ENCODE measurements at regions not wholly inside any gene's neighbourhood (a gene's known extent, or its start where the extent isn't known, plus 50 kb on each side); places are given as distances from the start of the nearest gene placed in this dataset.
A peak's percentile ranks its signal among the peaks of the same experiment; 100 is the strongest.

DNA sequence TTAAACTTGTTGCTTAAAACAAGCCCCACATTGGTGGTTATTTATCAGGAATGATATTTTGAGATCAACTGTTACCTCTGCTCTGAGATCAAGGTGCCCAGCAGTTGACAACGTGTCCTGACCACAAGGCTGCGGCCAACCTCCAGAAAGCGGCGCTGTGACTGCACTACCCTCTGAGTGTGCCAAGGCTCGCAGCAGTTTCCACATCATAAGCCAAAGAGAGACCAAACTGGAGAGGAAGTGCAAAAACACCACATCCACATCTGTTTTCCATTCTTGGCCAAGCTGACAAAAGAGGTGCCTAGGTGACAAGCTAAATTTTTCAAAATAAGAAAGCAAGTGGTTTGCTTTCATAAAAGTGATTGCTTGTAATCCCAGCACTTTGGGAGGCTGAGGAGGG, 410.8 kb upstream of the POU3F3 start:
- no peaks in the 10 kb centered on the region for H3K27me3 Mint-ChIP-seq (ENCODE audit: unreplicated experiment)
- no peaks in the 10 kb centered on the region for H3K9me3 Mint-ChIP-seq (ENCODE audit: unreplicated experiment)
- no peak for DNase-seq
- H3K4me3 Mint-ChIP-seq (ENCODE audit: unreplicated experiment): no peak overlapping the region
- H3K27ac Mint-ChIP-seq (ENCODE audit: unreplicated experiment): no peak overlapping the region
- H3K36me3 Mint-ChIP-seq (ENCODE audit: unreplicated experiment): no peaks in the 10 kb centered on the region
- H3K4me1 Mint-ChIP-seq (ENCODE audit: low read depth, unreplicated experiment): no peaks in the 10 kb centered on the region
- TF ChIP-seq, protein P1, sequence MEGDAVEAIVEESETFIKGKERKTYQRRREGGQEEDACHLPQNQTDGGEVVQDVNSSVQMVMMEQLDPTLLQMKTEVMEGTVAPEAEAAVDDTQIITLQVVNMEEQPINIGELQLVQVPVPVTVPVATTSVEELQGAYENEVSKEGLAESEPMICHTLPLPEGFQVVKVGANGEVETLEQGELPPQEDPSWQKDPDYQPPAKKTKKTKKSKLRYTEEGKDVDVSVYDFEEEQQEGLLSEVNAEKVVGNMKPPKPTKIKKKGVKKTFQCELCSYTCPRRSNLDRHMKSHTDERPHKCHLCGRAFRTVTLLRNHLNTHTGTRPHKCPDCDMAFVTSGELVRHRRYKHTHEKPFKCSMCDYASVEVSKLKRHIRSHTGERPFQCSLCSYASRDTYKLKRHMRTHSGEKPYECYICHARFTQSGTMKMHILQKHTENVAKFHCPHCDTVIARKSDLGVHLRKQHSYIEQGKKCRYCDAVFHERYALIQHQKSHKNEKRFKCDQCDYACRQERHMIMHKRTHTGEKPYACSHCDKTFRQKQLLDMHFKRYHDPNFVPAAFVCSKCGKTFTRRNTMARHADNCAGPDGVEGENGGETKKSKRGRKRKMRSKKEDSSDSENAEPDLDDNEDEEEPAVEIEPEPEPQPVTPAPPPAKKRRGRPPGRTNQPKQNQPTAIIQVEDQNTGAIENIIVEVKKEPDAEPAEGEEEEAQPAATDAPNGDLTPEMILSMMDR (IDR thresholded peaks at IDR 0.05; ENCODE audit: partially characterized antibody, unreplicated experiment): no peak

GRCh38 chr2:104444392-104444791, 409.5 kb upstream of the POU3F3 start:
- Mint-ChIP-seq H3K27me3 (ENCODE audit: unreplicated experiment) (no peaks in the 10 kb centered on the region), H3K9me3 (ENCODE audit: unreplicated experiment) (no peaks in the 10 kb centered on the region), H3K27ac (ENCODE audit: unreplicated experiment) (no peak overlapping the region), H3K4me1 (ENCODE audit: low read depth, unreplicated experiment) (no peaks in the 10 kb centered on the region), H3K36me3 (ENCODE audit: unreplicated experiment) (no peaks in the 10 kb centered on the region), H3K4me3 (ENCODE audit: unreplicated experiment) (no peak overlapping the region)
- DNase-seq: no peak
- TF ChIP-seq, protein P1 (IDR thresholded peaks at IDR 0.05; ENCODE audit: partially characterized antibody, unreplicated experiment): no peak

DNA sequence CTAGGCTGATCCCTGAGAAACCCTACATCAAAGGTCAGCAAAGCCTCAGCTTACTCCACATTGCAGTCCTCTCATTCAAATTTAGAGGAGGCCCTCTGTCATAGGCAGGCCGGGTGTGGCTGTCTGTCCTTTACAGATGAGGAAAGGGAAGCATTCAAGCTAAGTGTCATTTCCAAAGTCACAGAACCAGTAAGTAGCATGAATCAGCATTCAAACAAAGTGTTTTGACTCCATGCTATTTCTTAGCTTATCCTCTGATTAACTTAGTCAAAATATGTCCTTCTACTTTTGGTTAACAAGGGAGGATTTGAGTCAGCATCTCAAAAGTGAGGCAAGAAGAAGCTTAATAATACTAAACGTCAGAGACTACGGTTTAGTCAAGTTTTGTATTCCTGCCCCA, 409.0 kb upstream of the POU3F3 start:
- Mint-ChIP-seq H3K27me3 (ENCODE audit: unreplicated experiment) (no peaks in the 10 kb centered on the region), H3K4me1 (ENCODE audit: low read depth, unreplicated experiment) (no peaks in the 10 kb centered on the region), H3K4me3 (ENCODE audit: unreplicated experiment) (no peak overlapping the region), H3K27ac (ENCODE audit: unreplicated experiment) (no peak overlapping the region), H3K36me3 (ENCODE audit: unreplicated experiment) (no peaks in the 10 kb centered on the region), H3K9me3 (ENCODE audit: unreplicated experiment) (no peaks in the 10 kb centered on the region)
- no peak for DNase-seq
- TF ChIP-seq, protein P1 (IDR thresholded peaks at IDR 0.05; ENCODE audit: partially characterized antibody, unreplicated experiment): no peak

- DNase-seq: no peak
- Mint-ChIP-seq H3K36me3 (ENCODE audit: unreplicated experiment) (no peaks in the 10 kb centered on the region), H3K27ac (ENCODE audit: unreplicated experiment) (no peak overlapping the region), H3K27me3 (ENCODE audit: unreplicated experiment) (no peaks in the 10 kb centered on the region), H3K4me1 (ENCODE audit: low read depth, unreplicated experiment) (no peaks in the 10 kb centered on the region), H3K9me3 (ENCODE audit: unreplicated experiment) (no peaks in the 10 kb centered on the region), H3K4me3 (ENCODE audit: unreplicated experiment) (no peak overlapping the region)
- TF ChIP-seq, protein P1 (IDR thresholded peaks at IDR 0.05; ENCODE audit: partially characterized antibody, unreplicated experiment): peak; percentile 7
Observed at GRCh38 chr2:104447831-104448434, 406.0 kb upstream of the POU3F3 start.

DNA sequence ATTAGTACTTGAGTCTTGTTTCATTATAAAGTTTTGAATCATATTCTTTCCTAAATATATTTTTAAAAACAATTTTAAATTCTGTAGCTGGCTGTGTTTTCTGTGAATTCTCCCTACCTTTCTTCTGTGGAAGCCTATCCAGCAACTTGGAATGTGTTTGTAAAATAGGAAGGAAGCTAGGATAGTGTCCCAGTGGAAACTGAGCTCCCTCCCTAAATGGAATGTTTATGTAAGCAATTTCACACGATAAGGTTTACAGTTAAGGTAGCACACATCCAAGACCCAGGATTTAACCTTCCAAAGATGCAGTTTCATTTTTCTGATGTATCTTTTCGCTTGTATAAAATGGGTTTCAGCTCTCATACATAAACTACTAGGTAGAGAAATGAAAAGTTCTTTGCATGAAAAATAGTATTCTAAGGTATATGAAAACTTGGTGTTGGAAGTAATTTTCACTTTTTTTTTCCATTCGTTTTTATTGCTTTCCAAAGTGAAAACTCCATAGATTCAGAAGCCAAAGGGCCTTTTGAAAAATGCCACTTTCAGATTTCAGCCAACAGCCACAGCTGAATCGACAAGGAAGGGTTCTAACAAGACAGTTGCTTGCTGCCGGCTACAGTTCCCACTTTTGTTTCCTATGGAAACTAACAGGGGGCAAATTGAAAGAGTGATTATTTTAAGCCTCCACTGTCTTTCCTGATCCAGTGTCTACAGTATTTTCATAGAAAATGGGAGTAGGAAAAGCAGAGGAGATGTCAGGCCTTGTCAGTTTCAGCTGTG, 405.1 kb upstream of the POU3F3 start:
- Mint-ChIP-seq H3K36me3 (ENCODE audit: unreplicated experiment) (no peaks in the 10 kb centered on the region), H3K27me3 (ENCODE audit: unreplicated experiment) (no peaks in the 10 kb centered on the region), H3K9me3 (ENCODE audit: unreplicated experiment) (no peaks in the 10 kb centered on the region), H3K4me3 (ENCODE audit: unreplicated experiment) (no peak overlapping the region), H3K4me1 (ENCODE audit: low read depth, unreplicated experiment) (no peaks in the 10 kb centered on the region), H3K27ac (ENCODE audit: unreplicated experiment) (no peak overlapping the region)
- TF ChIP-seq, protein P1 (IDR thresholded peaks at IDR 0.05; ENCODE audit: partially characterized antibody, unreplicated experiment): no peak
- DNase-seq: no peak

All from glutamatergic neuron (in vitro differentiated cells).